ENCODE measurements at regions not wholly inside any gene's neighbourhood (a gene's known extent, or its start where the extent isn't known, plus 50 kb on each side); places are given as distances from the start of the nearest gene placed in this dataset.

- no peak for DNase-seq (ENCODE audit: low read depth in 2 of 2)
Measured at GRCh38 chr14:101480022-101480746, 81.1 kb upstream of the DIO3 start.

GRCh38 chr14:101480747-101481530 lies 80.4 kb upstream of the DIO3 start:
- peak in 1 of 2 experiments; percentile 3 for DNase-seq (ENCODE audit: low read depth in 2 of 2)

- DNase-seq (ENCODE audit: low read depth in 2 of 2) = no peak
Measured at GRCh38 chr14:101481557-101481956, 79.7 kb upstream of the DIO3 start.

GRCh38 chr14:101482066-101482465 lies 79.2 kb upstream of the DIO3 start:
- DNase-seq (ENCODE audit: low read depth in 2 of 2) = no peak

DNA sequence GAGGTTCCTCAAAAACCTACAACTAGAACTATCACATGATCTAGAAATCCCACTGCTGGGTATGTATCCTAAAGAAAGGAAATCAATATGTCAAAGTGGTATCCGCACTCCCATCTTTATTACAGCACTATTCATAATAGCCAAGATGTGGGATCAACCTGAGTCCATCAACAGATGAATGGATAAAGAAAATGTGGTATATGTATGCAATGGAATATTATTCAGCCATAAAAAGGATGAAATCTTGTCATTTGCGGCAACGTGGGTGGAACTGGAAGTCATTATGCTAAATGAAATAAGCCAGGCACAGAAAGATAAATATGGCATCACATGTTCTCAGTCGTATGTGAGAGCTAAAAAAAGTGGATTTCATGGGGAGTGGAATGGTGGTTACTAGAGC lies 77.5 kb upstream of the DIO3 start:
- no peak for DNase-seq (ENCODE audit: low read depth in 2 of 2)

DNA sequence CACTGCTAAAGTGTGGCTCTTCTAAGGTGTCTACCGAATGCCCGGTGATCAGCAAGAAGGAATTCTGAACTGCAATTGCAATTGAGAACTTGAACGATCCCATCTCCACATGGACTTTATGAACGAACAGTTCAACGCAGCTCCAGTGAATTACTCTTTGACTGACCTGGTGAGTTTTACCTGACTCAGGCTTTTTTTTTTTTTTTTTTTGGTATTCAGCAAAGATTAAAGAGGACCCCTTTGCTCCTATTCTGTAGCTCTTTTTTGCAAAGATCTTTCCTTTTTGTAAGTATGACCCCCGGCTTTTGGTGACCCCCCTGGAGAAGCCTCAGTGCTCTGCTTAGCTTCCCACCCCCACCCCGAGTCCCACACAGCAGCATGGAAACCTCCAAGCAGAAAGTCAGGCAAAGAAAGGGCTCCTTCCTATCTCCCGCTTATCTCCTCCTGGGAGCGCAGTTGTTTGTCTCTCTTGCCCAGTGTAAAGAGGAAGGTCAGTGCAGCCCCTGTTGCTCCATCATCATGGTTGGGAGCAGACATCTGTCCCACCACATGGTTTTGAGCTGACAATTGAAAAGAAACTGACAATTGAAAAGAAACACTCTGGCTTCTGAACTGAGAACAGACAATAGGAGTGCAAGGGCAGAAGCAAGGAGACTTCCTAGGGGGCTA lies 72.1 kb upstream of the DIO3 start:
- no peak for DNase-seq (ENCODE audit: low read depth in 2 of 2)

GRCh38 chr14:101490771-101491170 lies 70.5 kb upstream of the DIO3 start:
- no peak for DNase-seq (ENCODE audit: low read depth in 2 of 2)

DNA sequence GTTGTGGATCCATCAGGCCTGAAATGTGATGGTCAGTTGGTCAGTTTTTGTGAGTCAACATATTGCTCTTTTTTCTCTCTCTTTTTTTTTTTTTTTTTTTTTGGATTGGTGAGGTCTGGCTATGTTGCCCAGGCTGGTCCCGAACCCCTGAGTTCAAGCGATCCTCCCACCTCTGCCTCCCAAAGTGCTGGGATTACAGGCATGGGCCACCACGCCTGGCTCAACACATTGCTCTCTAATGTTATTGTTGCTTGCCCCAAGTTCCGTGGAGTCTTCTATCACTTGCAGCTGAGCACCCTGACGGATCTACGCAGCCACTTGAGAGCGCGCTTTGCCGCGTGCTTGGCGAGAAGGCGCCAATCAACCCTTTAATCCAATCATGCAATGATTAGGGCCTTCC lies 69.5 kb upstream of the DIO3 start:
- DNase-seq (ENCODE audit: low read depth in 2 of 2) = no peak

GRCh38 chr14:101492716-101493115 lies 68.6 kb upstream of the DIO3 start:
- DNase-seq (ENCODE audit: low read depth in 2 of 2) = no peak

DNA sequence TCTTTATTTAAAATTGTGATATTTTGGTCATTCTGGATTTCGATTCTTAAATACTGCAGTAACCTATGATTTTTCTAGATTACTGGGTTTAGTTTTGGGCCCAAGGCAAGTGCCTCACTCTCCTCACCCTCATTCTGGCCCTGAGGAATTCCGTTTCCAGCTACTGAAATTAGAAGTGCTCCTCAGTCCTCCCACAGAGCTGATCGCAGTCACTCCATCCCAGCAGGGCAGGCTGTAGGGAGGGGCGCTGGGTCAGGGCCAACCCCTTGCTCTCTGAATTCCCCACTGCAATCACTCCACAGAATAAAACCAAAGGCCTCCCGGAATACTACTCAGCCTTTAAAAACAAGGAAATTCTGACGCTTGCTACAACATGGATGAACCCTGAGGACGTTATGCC lies 66.5 kb upstream of the DIO3 start:
- DNase-seq (ENCODE audit: low read depth in 2 of 2) = no peak

DNA sequence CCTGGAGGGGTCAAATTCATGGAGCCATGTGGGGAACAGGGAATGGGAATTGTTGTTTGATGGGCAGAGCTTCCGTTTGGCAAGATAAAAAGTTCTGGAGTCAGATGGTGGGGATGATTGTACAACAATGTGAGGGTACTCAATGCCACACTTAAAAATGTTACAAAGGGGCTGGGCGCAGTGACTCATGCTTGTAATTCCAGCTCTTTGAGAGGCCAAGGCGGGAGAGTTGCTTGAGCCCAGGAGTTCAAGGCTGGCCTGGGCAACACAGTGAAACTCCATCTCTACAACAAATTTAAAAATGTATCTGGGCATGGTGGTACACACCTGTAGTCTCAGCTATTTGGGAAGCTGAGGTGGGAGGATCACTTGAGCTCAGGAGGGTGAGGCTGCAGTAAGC lies 66.0 kb upstream of the DIO3 start:
- no peak for DNase-seq (ENCODE audit: low read depth in 2 of 2)

DNA sequence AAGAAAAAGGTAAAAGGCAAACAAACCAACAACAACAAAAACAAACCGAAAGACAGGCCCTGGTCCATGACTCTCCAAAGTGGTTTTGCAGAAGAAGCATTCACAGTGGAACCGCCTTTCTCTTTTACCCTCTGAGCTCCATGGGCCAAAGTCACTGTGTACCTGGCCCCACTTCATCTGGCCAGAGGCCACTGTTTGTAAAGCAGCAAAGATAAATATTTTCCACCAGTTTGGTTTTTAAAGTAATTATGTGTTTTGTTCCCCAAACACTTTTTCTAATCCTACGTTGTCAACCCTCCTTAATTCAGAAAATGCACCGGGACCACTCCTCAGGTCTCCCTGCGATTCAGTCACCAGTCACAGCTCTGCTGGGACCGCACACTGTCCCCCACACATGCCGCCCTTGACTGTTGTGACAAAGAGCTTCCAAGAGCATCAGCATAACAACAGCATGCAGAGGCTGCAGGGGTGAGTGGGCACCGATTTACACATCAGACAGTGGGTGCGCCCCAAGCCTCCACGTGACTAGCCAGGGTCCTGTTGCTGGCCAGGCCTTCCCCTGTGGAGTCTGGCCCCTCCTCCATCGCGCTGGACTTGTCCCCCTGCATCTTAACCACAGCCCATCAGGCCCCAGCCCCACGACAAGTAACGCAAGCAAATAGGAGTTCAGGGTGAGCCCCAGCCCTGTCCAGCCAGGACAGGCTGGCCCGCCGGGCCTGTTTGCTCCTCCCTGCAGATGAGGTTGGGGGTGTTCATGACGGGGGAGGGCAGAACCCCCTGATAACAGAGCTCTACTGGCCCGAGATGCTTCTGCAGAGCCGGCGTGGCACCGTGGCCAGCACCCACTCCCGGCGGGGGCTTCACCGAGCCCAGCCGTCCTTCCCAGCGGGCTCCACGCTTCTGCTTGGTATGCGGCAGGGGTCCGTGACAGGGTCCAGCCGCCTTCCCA lies 65.2 kb upstream of the DIO3 start:
- DNase-seq (ENCODE audit: low read depth in 2 of 2) = no peak

DNA sequence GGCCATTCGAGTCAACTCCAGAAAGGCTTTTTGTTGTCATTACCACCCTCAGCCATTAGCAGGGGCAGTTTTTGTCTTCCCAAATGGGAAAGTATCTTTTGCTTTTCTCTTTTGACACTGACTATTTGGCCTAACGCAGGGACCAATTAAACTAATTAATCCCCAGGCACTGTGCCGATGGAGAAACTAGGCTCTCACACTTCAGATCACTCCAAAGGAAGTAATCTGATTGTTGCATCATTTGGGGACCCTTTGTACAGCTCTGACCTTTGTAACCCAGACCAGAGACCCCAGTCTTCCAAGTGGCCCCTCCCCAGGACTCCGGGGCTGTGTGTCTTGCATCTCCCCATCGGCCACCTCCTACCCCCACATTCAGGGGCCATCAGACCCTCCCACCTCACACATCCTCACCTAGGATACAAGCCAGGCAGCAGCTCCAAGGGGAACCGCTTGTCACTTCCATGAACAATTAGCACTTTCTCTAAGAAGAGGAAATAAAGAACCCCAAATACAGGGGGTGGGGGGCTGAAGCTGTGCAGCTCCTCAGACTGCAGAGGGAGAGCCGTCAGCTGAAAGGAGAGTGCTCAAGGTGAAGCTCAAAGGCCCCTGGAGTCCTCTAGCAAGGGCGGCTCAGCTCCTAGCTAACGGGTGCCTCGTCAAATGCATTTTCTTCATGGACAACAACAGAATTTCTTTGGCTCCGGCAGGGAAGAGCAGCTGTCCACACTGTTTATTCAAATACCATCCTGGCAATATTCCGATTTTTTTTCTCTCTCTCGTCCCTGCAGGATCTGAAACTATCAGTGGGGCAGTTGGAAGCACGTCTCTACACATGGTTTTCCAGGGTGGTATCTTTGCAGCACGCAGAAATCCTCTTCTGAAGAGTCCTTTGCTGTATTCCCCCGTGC lies 64.3 kb upstream of the DIO3 start:
- no peak for DNase-seq (ENCODE audit: low read depth in 2 of 2)

DNA sequence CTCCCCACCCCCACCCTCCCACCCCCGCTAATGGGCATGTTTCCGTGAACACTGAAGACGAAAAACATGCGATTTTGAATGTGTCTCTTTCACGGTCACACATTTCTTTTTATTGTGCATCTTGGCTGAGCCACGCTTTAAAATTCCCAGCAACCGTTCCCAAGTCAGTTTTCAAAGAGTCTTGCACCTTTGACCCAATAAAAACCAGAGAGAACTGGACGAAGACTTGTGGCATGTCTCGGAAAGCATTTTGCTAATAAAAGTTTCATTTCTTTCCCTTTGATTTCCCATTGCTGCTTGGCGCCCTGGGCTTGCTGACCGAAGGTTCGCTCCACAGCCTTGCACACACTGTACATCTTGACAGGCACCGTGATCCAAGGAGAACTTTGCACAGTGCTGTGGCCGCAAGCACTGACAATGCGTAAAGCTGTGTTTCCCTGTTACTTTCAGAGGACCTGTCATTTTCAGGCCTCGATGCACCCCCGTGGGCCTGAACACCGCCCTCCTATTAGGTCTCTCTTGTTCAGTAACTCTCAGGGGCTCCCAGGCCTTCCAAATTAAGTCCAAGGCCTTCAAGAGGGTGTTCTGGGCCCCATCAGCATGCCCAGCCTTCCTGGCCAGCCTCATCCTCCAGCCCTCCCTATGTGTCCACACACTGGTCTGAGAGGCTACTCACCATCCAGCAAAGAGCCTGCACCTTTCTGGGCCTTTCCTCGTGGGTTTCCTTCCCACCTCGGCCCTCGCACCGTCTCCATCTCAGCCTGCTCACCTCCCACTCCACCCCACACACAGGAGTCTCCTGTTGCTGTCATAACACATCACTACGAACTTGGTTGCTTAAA lies 63.4 kb upstream of the DIO3 start:
- DNase-seq (ENCODE audit: low read depth in 2 of 2) = no peak

DNA sequence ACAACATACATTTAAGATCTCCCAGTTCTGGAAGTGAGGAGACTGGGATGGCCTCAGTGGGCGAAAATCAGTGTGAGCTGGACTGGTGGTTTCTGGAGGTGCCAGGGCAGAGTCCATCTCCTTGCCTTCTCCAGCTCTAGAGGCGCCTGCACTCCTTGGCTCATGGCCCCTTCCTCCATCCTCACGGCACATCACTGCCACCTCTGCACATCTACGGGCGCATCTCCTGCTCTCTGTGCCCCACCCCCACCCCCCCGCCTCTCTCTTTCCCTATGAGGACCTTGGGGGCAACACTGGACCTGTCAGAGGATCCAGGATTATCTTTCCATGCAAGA lies 62.8 kb upstream of the DIO3 start:
- DNase-seq (ENCODE audit: low read depth in 2 of 2) = no peak

GRCh38 chr14:101499080-101499479 lies 62.2 kb upstream of the DIO3 start:
- no peak for DNase-seq (ENCODE audit: low read depth in 2 of 2)

DNA sequence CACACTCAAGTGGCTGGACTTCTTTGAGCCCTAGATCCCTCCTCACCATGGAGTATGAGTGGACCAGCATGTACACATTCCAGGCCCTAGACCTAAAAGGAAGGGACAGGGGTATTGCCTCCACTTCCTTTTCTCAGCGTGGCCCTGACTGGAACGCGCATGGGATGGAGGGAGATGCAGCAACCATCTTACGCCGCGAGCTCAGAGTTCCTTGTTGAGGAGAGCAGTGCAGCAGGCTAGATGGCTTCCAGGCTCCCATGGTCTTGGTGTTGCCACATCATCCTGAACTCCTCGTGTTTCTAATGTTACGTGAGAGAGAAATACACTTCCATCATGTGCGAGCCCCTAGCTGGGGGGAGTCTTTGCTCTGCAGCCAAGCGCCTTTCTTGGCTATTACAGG lies 61.8 kb upstream of the DIO3 start:
- no peak for DNase-seq (ENCODE audit: low read depth in 2 of 2)

DNA sequence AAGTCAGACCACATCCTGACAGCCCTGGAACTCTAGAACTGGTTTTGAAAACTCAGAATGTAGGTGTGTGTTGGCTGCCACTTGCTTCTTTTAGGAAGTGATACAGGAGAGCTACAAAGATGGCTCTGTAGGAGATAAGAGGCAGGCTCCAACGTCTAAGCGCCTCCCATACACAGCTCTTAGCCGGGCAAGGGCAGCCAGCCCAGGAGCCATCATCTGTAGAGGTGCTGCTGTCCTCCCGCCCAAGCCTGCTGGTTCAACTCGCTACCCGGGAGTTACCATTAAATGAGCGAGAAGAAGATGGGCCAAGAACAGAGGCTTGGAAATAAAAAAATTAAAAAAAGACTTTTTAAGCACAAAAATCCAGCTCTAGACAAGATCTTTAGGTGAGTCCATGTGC lies 61.2 kb upstream of the DIO3 start:
- DNase-seq (ENCODE audit: low read depth in 2 of 2) = no peak

GRCh38 chr14:101500681-101501080 lies 60.6 kb upstream of the DIO3 start:
- no peak for DNase-seq (ENCODE audit: low read depth in 2 of 2)

- DNase-seq (ENCODE audit: low read depth in 2 of 2) = no peak
Measured at GRCh38 chr14:101501341-101501740, 60.0 kb upstream of the DIO3 start.
